ENCODE measurements at regions not wholly inside any gene's neighbourhood (a gene's known extent, or its start where the extent isn't known, plus 50 kb on each side); places are given as distances from the start of the nearest gene placed in this dataset.

GRCh38 chr1:38539931-38540330 is 319.6 kb downstream of the RRAGC start:
- DNase-seq (ENCODE audit: low spot score) = no peak

- no peak for DNase-seq (ENCODE audit: low spot score)
These were observed 320.7 kb downstream of the RRAGC start for GRCh38 chr1:38538834-38539233.

GRCh38 chr1:38536089-38536488 is 323.5 kb downstream of the RRAGC start:
- no peak for DNase-seq (ENCODE audit: low spot score)

- no peak for DNase-seq (ENCODE audit: low spot score)
These were observed 325.1 kb downstream of the RRAGC start for GRCh38 chr1:38534473-38534823.

GRCh38 chr1:38533772-38534472 is 325.6 kb downstream of the RRAGC start:
- no peak for DNase-seq (ENCODE audit: low spot score)

GRCh38 chr1:38530957-38531356 is 328.6 kb downstream of the RRAGC start:
- no peak for DNase-seq (ENCODE audit: low spot score)

GRCh38 chr1:38529946-38530345 is 329.6 kb downstream of the RRAGC start:
- DNase-seq (ENCODE audit: low spot score) = no peak

GRCh38 chr1:38529391-38529790 is 330.2 kb downstream of the RRAGC start:
- no peak for DNase-seq (ENCODE audit: low spot score)

GRCh38 chr1:38528623-38529022 is 330.9 kb downstream of the RRAGC start:
- no peak for DNase-seq (ENCODE audit: low spot score)

- no peak for DNase-seq (ENCODE audit: low spot score)
These were observed 332.1 kb downstream of the RRAGC start for GRCh38 chr1:38527373-38527966.

GRCh38 chr1:38526046-38526445 is 333.5 kb downstream of the RRAGC start:
- no peak for DNase-seq (ENCODE audit: low spot score)

- DNase-seq (ENCODE audit: low spot score) = no peak
These were observed 334.1 kb downstream of the RRAGC start for GRCh38 chr1:38525343-38526043.

GRCh38 chr1:38524025-38524641 is 335.4 kb downstream of the RRAGC start:
- DNase-seq (ENCODE audit: low spot score) = no peak

GRCh38 chr1:38523568-38523939 is 336.0 kb downstream of the RRAGC start:
- no peak for DNase-seq (ENCODE audit: low spot score)

- DNase-seq (ENCODE audit: low spot score) = no peak
These were observed 336.5 kb downstream of the RRAGC start for GRCh38 chr1:38522915-38523567.

GRCh38 chr1:38516560-38516959 is 343.0 kb downstream of the RRAGC start:
- no peak for DNase-seq (ENCODE audit: low spot score)

- DNase-seq (ENCODE audit: low spot score) = peak; percentile 35
These were observed 346.8 kb downstream of the RRAGC start for GRCh38 chr1:38512789-38513188.

GRCh38 chr1:38512024-38512767 is 347.4 kb downstream of the RRAGC start:
- no peak for DNase-seq (ENCODE audit: low spot score)

- no peak for DNase-seq (ENCODE audit: low spot score)
These were observed 351.3 kb downstream of the RRAGC start for GRCh38 chr1:38508232-38508631.

GRCh38 chr1:38507563-38507962 is 352.0 kb downstream of the RRAGC start:
- no peak for DNase-seq (ENCODE audit: low spot score)

GRCh38 chr1:38505944-38506343 is 353.6 kb downstream of the RRAGC start:
- DNase-seq (ENCODE audit: low spot score) = no peak

- DNase-seq (ENCODE audit: low spot score) = peak; percentile 48
These were observed 356.8 kb downstream of the RRAGC start for GRCh38 chr1:38502758-38503157.
